WTC11 (cell line): ENCODE measurements at regions not wholly inside any gene's neighbourhood (a gene's known extent, or its start where the extent isn't known, plus 50 kb on each side); places are given as distances from the start of the nearest gene placed in this dataset.

Experiments
- ATF2 ChIP-seq: sonication (generic); formaldehyde crosslinking; IDR thresholded peaks from 2 replicates; pipeline ENCODE4 v1.8.1; 2022; ENCODE audit warnings: low read depth, missing genetic modification reagents, borderline replicate concordance
- CTCF ChIP-seq: fragments of 200-600 bp; IDR thresholded peaks from 2 replicates; pipeline ENCODE4 v1.8.0; 2022; ENCODE audit warnings: antibody characterized with exemption
- E2F1 ChIP-seq: sonication (generic); formaldehyde crosslinking; IDR thresholded peaks from 2 replicates; pipeline ENCODE4 v1.8.0; 2022; ENCODE audit warnings: mild to moderate bottlenecking, missing genetic modification reagents
- FOXK1 ChIP-seq: sonication (generic); formaldehyde crosslinking; IDR thresholded peaks from 2 replicates; pipeline ENCODE4 v1.8.0; 2022; ENCODE audit warnings: mild to moderate bottlenecking, moderate library complexity, missing genetic modification reagents
- JUN ChIP-seq: sonication (generic); formaldehyde crosslinking; IDR thresholded peaks from 2 replicates; pipeline ENCODE4 v1.8.0; 2023; ENCODE audit warnings: mild to moderate bottlenecking, missing genetic modification reagents
- MAX ChIP-seq: sonication (generic); formaldehyde crosslinking; IDR thresholded peaks from 2 replicates; pipeline ENCODE4 v1.8.0; 2022; ENCODE audit warnings: mild to moderate bottlenecking, missing genetic modification reagents
- NFE2L1 ChIP-seq: sonication (generic); formaldehyde crosslinking; IDR thresholded peaks from 2 replicates; pipeline ENCODE4 v1.8.1; 2023; ENCODE audit warnings: missing genetic modification reagents
- SMAD3 ChIP-seq: sonication (generic); formaldehyde crosslinking; IDR thresholded peaks from 2 replicates; pipeline ENCODE4 v1.8.0; 2022; ENCODE audit warnings: missing genetic modification reagents, mild to moderate bottlenecking, borderline replicate concordance
- SMAD4 ChIP-seq: sonication (generic); formaldehyde crosslinking; IDR thresholded peaks from 2 replicates; pipeline ENCODE4 v1.8.0; 2022; ENCODE audit warnings: mild to moderate bottlenecking, missing genetic modification reagents
- USF1 ChIP-seq: sonication (generic); formaldehyde crosslinking; IDR thresholded peaks from 2 replicates; pipeline ENCODE4 v1.8.0; 2022; ENCODE audit warnings: mild to moderate bottlenecking, missing genetic modification reagents
- ZNF138 ChIP-seq: sonication (generic); formaldehyde crosslinking; conservative IDR thresholded peaks from 2 replicates; pipeline ENCODE4 v1.8.1; 2022; ENCODE audit warnings: mild to moderate bottlenecking, moderate library complexity, missing genetic modification reagents

GRCh38 chr3:147582642-147583041, 173.5 kb downstream of the ZIC1 start:
- TF ChIP-seq E2F1 (no peak), JUN (CRISPR knock-in tag) (no peak), ATF2 (CRISPR knock-in tag) (no peak), ZNF138 (CRISPR knock-in tag) (no peak), FOXK1 (no peak), MAX (no peak), SMAD4 (CRISPR knock-in tag) (no peak), USF1 (CRISPR knock-in tag) (no peak), CTCF (no peak), SMAD3 (CRISPR knock-in tag) (no peak), NFE2L1 (no peak)
